ENCODE measurements at regions not wholly inside any gene's neighbourhood (a gene's known extent, or its start where the extent isn't known, plus 50 kb on each side); places are given as distances from the start of the nearest gene placed in this dataset.
A peak's percentile ranks its signal among the peaks of the same experiment; 100 is the strongest.

DNA sequence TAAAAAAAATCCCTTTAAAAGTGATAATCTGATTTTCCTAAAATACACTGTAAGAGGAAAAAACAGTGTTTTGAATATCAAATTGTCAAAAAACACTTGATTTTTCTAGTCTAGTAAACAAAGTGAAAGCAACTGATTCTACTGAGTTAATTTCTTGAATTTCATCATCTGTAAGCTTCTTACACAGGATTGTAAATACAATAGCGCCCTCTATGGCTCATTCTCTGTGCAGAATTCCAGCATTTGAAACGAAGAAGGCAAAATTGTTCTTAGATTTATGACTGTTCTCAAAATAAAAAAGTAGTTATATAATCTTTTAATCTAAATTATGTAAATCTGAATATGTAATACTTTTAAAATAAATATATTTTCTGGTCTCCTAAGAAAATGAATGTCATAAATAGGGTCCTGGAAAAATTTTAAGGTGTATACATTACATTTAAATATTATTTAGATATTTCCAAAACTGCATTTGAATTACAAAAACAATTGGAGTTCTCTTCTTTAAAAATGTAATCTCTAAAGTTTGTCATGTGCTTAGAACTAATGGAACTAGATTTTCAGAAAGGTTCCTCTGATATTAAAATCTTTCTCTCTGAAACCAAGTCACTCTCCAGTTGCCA lies 176.9 kb upstream of the MC4R start:
- DNase-seq (ENCODE audit: low spot score) = peak; percentile 35
- TF ChIP-seq, protein P1, sequence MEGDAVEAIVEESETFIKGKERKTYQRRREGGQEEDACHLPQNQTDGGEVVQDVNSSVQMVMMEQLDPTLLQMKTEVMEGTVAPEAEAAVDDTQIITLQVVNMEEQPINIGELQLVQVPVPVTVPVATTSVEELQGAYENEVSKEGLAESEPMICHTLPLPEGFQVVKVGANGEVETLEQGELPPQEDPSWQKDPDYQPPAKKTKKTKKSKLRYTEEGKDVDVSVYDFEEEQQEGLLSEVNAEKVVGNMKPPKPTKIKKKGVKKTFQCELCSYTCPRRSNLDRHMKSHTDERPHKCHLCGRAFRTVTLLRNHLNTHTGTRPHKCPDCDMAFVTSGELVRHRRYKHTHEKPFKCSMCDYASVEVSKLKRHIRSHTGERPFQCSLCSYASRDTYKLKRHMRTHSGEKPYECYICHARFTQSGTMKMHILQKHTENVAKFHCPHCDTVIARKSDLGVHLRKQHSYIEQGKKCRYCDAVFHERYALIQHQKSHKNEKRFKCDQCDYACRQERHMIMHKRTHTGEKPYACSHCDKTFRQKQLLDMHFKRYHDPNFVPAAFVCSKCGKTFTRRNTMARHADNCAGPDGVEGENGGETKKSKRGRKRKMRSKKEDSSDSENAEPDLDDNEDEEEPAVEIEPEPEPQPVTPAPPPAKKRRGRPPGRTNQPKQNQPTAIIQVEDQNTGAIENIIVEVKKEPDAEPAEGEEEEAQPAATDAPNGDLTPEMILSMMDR (IDR thresholded peaks at IDR 0.05; ENCODE audit: extremely low read depth, missing control alignments) = peak; percentile 72

DNA sequence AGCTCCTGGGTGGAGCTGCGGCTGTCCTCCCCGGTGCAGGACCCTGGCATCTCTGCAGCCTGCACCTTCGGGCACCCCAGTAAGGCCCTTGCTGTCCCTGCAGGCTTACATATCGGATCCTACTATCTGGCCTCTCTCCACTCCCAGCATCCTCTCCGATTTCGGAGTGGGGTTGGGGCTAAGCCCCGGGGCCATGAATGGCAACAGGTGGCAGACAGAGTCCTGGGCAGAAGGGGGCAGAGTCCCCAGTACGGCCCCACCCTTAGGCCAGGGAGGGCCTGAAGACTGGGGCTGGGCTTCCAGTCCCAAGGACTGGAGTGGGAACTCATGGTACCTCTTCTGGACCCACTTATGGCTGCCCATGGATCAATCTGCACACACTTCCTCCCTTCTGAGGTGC lies 180.4 kb upstream of the MC4R start:
- TF ChIP-seq, protein P1 (IDR thresholded peaks at IDR 0.05; ENCODE audit: extremely low read depth, missing control alignments) = no peak
- no peak for DNase-seq (ENCODE audit: low spot score)

DNA sequence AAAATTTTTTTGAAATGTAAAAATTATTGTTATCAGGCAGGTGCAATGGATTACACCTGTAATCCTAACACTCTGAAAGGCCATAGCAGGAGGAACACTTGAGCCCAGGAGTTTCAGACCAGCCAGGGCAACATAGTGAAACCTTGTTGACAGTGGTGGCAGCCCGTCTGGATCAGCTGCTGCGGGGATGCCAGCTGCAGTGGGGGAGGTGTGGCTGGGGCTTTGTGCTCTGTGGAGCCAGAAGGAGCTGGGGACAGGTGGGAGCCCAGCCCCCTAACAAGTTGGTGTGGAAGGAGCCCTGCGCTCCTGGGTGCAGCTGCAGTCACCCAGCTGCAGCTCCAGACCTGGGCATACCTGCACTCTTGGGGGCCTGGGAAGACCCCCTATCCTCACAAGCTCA lies 182.4 kb upstream of the MC4R start:
- no peak for DNase-seq (ENCODE audit: low spot score)
- TF ChIP-seq, protein P1 (IDR thresholded peaks at IDR 0.05; ENCODE audit: extremely low read depth, missing control alignments) = no peak

DNA sequence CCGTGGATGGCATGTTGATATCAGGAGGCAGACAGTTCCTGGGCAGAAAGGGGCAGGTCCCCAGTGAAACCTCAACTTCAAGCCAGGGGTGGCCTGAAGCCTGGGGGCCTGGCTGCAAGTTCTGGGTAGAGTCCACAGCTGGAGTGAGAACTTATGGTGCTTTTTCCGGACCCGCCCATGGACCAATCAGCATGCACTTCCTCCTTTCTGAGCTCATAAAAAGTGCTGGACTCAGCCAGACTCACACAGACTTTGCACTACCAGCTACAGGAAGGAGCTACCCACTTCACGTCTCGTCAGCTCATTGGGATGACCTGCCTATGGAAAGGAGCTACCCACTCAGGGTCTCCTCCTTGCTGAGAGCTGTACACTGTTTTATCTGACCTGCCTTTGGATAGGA lies 183.1 kb upstream of the MC4R start:
- TF ChIP-seq, protein P1 (IDR thresholded peaks at IDR 0.05; ENCODE audit: extremely low read depth, missing control alignments) = no peak
- no peak for DNase-seq (ENCODE audit: low spot score)

DNA sequence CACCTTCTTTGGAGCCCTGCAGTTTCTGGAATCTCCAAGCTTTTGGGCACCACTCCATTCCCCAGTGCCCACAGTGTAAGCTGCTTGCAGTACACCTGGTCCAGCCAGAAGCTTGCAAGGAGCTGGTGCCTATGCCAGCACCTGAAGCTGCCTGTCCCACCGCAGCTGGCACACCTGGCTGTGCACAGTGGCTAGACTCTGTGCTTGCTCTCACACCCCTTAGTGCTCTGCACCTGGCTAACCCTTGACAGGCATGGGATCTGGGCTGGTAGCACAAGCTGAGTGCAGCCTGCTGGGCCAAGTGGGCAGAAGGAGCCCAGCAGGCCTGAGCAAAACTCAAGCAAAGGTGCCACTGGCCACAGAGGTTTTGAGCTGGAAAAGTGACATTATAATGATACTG lies 183.8 kb upstream of the MC4R start:
- DNase-seq (ENCODE audit: low spot score) = no peak
- TF ChIP-seq, protein P1 (IDR thresholded peaks at IDR 0.05; ENCODE audit: extremely low read depth, missing control alignments) = no peak

DNA sequence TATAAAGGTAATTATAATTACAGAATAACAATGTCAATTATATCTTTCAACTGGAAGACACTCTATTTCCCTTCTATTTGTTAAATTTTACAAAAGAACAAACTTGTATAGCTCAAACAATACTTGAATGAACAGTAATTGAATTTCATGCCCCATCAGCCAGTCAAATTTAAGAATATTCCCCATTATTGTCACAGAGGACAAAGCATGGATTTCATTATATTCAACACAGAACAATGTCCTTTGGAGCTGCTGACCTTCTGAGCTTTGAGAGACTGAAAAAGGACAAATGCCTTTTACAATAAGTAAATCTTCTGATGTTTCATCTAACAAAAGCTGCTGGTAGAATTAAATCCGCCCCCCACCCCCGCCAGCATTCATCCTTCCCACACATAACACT lies 187.5 kb upstream of the MC4R start:
- DNase-seq (ENCODE audit: low spot score) = no peak
- TF ChIP-seq, protein P1 (IDR thresholded peaks at IDR 0.05; ENCODE audit: extremely low read depth, missing control alignments) = no peak

DNA sequence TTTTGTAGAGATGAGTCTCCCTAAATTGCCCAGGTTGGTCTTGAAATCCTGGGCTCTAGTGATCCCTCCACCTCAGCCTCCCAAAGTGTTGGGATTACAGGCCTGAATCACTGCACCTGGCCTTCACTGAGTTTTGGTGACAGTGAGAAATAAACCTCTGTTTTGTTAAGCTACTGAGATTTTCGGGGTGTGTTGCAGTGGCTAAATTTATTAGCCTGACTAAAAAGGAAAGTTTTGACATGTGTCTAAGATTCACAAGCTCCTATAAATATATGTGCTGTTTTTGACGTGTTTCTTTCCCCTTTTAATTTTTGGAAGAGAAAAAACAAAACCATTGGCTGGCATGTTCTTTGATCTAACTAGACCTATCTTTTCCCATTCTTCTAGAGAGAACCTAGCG lies 190.5 kb upstream of the MC4R start:
- peak; percentile 6 for DNase-seq (ENCODE audit: low spot score)
- TF ChIP-seq, protein P1 (IDR thresholded peaks at IDR 0.05; ENCODE audit: extremely low read depth, missing control alignments) = no peak

All from GM20000 (cell line).